GM21737 (cell line): ENCODE measurements at regions not wholly inside any gene's neighbourhood (a gene's known extent, or its start where the extent isn't known, plus 50 kb on each side); places are given as distances from the start of the nearest gene placed in this dataset.
"Not testable (repeated sequence)": the region's sequence is repeated elsewhere in the genome, so short reads cannot be mapped to it uniquely, and the experiment has no call there.

ENCODE experiments used
- ATAC-seq: cut with Tn5 transposase; IDR thresholded peaks from one replicate; pipeline ENCODE4 v1.9.1; 2021; ENCODE audit warnings: mild to moderate bottlenecking, moderate library complexity; ENCODE audit not compliant: unreplicated experiment

DNA sequence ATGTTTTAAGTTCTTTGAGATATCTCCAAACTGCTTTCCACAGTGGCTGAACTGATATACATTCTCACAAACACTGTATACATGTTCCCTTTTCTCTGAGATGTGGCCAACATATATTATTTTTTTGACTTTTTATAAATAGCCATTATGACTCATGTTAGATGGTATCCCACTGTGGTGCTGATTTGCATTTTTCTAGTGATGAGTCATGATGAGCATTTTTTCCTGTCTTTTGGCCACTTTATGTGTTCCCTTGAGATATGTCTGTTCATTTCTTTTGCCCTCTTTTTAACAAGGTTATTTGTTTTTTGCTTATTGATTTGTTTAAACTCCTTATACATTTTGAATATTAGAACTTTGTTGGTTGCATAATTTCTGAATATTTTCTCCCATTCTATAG lies 1055.1 kb downstream of the NXPH1 start:
- no peak for ATAC-seq

- ATAC-seq: no peak
Measured at GRCh38 chr7:9498303-9498702, 1064.9 kb downstream of the NXPH1 start.

GRCh38 chr7:9502269-9502668 lies 1068.9 kb downstream of the NXPH1 start:
- ATAC-seq: no peak

DNA sequence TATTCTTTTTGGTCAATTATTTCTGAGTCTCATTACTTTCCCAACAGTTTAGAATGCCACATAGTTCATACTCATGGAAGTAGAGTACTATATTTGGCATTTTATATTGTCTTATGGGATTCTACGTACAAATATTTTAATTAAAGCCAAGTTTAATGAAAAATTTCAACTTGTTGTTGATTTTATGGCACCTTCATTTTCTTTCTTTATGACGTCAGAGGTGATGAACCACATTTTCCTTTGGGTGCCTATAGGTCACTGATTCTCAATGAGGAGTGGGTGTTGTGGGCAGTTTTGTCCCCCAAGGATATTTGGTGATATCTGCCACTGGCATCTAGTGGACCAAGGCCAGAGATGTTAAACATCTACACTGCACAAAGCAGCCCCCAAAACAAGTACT lies 1071.3 kb downstream of the NXPH1 start:
- no peak for ATAC-seq

DNA sequence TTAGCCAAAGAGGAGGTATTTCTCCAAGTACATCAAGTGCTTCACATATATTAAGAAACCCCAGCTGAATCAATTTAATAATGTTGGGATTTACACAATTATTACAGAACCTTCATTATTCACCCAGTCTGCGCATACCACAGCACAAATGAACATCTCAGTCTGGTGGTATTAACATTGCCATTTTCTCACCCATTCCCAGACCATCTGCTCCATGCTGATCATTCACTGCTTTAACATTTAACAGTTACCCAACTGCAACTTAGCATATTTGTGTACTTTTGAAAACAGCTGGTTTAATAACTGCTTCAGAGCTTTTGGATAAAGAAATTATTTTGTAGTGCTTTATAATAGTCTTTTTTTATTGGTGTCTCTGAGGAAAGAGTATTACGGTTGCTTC lies 1072.1 kb downstream of the NXPH1 start:
- ATAC-seq: no peak

DNA sequence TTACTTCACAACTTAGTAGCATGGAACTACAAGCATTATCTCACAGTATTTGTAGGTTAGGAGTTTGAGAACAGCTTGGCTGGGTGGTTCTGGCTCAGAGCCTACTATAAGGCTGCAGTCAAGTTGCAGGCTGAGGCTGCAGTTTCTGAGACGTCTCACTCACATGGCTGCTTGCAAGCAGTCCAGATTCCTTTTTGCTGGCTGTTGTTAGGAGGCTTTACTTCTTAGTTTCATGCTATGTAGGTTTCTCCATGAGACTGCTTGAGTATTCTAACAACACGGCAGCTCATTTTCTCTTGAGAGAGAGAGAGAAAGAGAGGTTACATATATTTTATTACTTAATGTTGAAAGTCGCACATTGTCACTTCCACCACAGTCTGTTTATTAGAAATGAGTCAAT lies 1073.9 kb downstream of the NXPH1 start:
- no peak for ATAC-seq

- ATAC-seq: no peak
Measured at GRCh38 chr7:9516662-9517061, 1083.3 kb downstream of the NXPH1 start.

DNA sequence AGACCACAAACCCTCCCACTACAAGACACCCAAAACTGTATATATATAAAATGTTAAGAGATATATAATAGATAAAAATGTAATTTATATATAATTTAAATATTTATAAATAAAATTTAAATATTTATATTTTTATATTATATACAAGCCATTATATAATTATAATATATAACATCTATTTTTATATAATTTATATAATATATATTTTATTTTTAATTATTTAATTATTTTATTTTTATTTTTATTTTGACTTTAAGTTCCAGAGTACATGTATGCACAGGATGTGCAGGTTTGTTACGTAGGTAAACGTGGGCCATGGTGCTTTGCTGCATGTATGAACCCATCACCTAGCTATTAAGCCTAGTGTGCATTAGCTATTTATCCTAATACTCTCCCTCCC lies 1090.2 kb downstream of the NXPH1 start:
- no peak for ATAC-seq

GRCh38 chr7:9552431-9552830 lies 1119.0 kb downstream of the NXPH1 start:
- not testable (repeated sequence) for ATAC-seq

DNA sequence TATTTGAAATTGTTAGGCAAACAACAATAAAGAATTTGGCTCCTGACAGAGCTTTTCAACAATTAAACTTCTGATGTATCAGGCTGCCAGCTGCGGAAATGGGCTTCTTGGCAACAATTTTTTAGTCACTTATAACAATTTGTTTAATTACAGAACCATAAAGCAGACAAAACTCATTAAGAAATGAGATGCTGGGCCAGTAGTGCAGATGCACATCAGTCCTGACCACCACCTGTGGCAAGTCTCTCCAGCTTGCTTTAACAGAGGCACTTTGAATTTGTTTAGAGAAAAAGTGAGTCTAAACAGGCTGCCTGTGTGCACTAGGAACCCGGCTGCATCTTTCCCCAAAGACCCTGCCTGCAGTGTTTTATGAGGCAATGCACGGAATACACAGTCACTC lies 1124.4 kb downstream of the NXPH1 start:
- no peak for ATAC-seq

GRCh38 chr7:9575716-9576115 lies 1142.3 kb downstream of the NXPH1 start:
- no peak for ATAC-seq

GRCh38 chr7:9582824-9583223 lies 1149.4 kb downstream of the NXPH1 start:
- no peak for ATAC-seq

- ATAC-seq: no peak
Measured at GRCh38 chr7:9598411-9598810, 1165.0 kb downstream of the NXPH1 start.

GRCh38 chr7:9600974-9601373 lies 1167.6 kb downstream of the NXPH1 start:
- ATAC-seq: no peak

GRCh38 chr7:9603291-9603690 lies 1169.9 kb downstream of the NXPH1 start:
- no peak for ATAC-seq

- no peak for ATAC-seq
Measured at GRCh38 chr7:9608560-9608959, 1175.2 kb downstream of the NXPH1 start.

DNA sequence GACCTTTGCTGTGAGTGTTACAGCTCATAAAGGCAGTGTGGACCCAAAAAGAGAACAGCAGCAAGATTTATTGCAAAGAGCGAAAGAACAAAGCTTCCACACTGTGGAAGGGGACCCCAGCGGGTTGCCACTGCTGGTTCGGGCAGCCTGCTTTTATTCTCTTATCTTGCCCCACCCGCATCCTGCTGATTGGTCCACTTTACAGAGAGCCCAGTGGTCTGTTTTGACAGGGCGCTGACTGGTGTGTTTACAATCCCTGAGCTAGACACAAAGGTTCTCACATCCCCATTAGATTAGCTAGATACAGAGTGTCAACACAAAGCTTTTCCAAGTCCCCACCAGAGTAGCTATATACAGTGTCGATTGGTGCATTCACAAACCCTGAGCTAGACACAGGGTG lies 1187.5 kb downstream of the NXPH1 start:
- not testable (repeated sequence) for ATAC-seq

GRCh38 chr7:9621306-9621902 lies 1188.0 kb downstream of the NXPH1 start:
- ATAC-seq: not testable (repeated sequence)

- no peak for ATAC-seq
Measured at GRCh38 chr7:9621927-9622326, 1188.5 kb downstream of the NXPH1 start.

- ATAC-seq: no peak
Measured at GRCh38 chr7:9625953-9626352, 1192.5 kb downstream of the NXPH1 start.

DNA sequence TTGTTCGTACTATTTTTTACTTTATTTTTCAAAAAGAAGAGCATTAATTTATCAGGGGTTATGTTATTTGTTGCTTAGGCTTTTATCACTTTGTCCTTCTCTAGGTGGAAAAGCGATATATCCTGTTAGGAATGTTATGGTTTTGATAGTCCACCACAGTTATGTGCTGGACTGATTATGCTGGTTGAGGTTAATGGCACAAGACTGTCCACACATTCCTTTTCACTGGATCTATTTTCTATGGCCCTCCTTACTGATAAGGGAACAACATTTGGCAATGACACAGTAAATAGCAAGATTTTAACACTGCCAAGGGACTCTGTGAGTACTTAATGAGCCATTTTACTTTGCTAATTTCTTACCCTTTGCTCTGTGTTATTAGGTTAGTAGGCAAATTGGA lies 1212.3 kb downstream of the NXPH1 start:
- ATAC-seq: no peak

- ATAC-seq: no peak
Measured at GRCh38 chr7:9657257-9657656, 1223.8 kb downstream of the NXPH1 start.
